DOHH2 (cell line): ENCODE measurements at regions not wholly inside any gene's neighbourhood (a gene's known extent, or its start where the extent isn't known, plus 50 kb on each side); places are given as distances from the start of the nearest gene placed in this dataset.

Source experiments
- H3F3A ChIP-seq: fragments of 200-600 bp; sonication (generic), shearing (Covaris generic); 2 replicates; pipeline ENCODE4 v1.6.0; 2016; ENCODE audit warnings: antibody characterized with exemption, mild to moderate bottlenecking; ENCODE audit not compliant: control insufficient read depth, insufficient read depth
- H3K27ac ChIP-seq: fragments of 200-600 bp; sonication (generic); 2 replicates; pipeline ENCODE4 v1.5.1; 2014; ENCODE audit warnings: low read depth, mild to moderate bottlenecking, low read length, moderate library complexity
- H3K27me3 ChIP-seq: fragments of 200-600 bp; sonication (generic); 2 replicates; pipeline ENCODE4 v1.6.1; 2014; ENCODE audit warnings: mild to moderate bottlenecking, low read length, mixed read lengths; ENCODE audit not compliant: control insufficient read depth
- H3K36me3 ChIP-seq: fragments of 200-600 bp; sonication (generic); 2 replicates; pipeline ENCODE4 v1.6.1; 2014; ENCODE audit warnings: mild to moderate bottlenecking, low read length, moderate library complexity, mixed read lengths; ENCODE audit not compliant: control insufficient read depth
- H3K4me1 ChIP-seq: fragments of 200-600 bp; sonication (generic); 2 replicates; pipeline ENCODE4 v1.6.1; 2014; ENCODE audit warnings: mild to moderate bottlenecking, low read length, mixed read lengths; ENCODE audit not compliant: control insufficient read depth
- H3K4me2 ChIP-seq: fragments of 200-600 bp; sonication (generic); 2 replicates; pipeline ENCODE4 v1.6.0; 2014; ENCODE audit warnings: mild to moderate bottlenecking, low read length, moderate library complexity
- H3K4me3 ChIP-seq: fragments of 200-600 bp; sonication (generic); 2 replicates; pipeline ENCODE4 v1.5.1; 2014; ENCODE audit warnings: mild to moderate bottlenecking, low read length, mixed read lengths
- H3K79me2 ChIP-seq: fragments of 200-600 bp; sonication (generic); 2 replicates; pipeline ENCODE4 v1.6.1; 2014; ENCODE audit warnings: mild to moderate bottlenecking, low read length, mixed read lengths; ENCODE audit not compliant: control insufficient read depth
- H3K9me2 ChIP-seq: fragments of 200-600 bp; sonication (generic); replicated peaks from 2 replicates; pipeline ENCODE4 v1.6.1; 2014; ENCODE audit warnings: mild to moderate bottlenecking, low read length, mixed read lengths; ENCODE audit not compliant: control insufficient read depth
- H3K9me3 ChIP-seq: fragments of 200-600 bp; sonication (generic); 2 replicates; pipeline ENCODE4 v1.6.1; 2014; ENCODE audit warnings: antibody characterized with exemption, low read length, mixed read lengths; ENCODE audit not compliant: control insufficient read depth, insufficient read depth
- H4K20me1 ChIP-seq: fragments of 200-600 bp; sonication (generic); 2 replicates; pipeline ENCODE4 v1.6.0; 2014; ENCODE audit warnings: low read depth, mild to moderate bottlenecking, antibody characterized with exemption, low read length, moderate library complexity; ENCODE audit not compliant: control insufficient read depth, insufficient read depth
- EZH2phosphoT487 ChIP-seq: fragments of 200-600 bp; sonication (generic); IDR thresholded peaks from 2 replicates; pipeline ENCODE4 v1.6.1; 2017; ENCODE audit warnings: borderline replicate concordance, mild to moderate bottlenecking, antibody characterized with exemption, low read length, moderate library complexity, mixed read lengths
- TF ChIP-seq, protein P1 (sequence below): fragments of 200-600 bp; sonication (generic); IDR thresholded peaks from one replicate; pipeline ENCODE4 v1.5.1; 2014; ENCODE audit warnings: antibody characterized with exemption, mild to moderate bottlenecking, low read depth, low read length; ENCODE audit not compliant: poor library complexity, severe bottlenecking

- Histone ChIP-seq H3K9me2 (no peaks in the 10 kb centered on the region), H3K4me3 (no peak overlapping the region), H3K9me3 (no peaks in the 10 kb centered on the region), H3K27me3 (no peaks in the 10 kb centered on the region), H3K4me2 (no peak overlapping the region), H3K36me3 (no peaks in the 10 kb centered on the region), H3K4me1 (no peaks in the 10 kb centered on the region), H3K27ac (no peak overlapping the region), H4K20me1 (no peaks in the 10 kb centered on the region), H3F3A (no peaks in the 10 kb centered on the region), H3K79me2 (no peaks in the 10 kb centered on the region)
- TF ChIP-seq, protein P1, sequence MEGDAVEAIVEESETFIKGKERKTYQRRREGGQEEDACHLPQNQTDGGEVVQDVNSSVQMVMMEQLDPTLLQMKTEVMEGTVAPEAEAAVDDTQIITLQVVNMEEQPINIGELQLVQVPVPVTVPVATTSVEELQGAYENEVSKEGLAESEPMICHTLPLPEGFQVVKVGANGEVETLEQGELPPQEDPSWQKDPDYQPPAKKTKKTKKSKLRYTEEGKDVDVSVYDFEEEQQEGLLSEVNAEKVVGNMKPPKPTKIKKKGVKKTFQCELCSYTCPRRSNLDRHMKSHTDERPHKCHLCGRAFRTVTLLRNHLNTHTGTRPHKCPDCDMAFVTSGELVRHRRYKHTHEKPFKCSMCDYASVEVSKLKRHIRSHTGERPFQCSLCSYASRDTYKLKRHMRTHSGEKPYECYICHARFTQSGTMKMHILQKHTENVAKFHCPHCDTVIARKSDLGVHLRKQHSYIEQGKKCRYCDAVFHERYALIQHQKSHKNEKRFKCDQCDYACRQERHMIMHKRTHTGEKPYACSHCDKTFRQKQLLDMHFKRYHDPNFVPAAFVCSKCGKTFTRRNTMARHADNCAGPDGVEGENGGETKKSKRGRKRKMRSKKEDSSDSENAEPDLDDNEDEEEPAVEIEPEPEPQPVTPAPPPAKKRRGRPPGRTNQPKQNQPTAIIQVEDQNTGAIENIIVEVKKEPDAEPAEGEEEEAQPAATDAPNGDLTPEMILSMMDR: no peak
- TF ChIP-seq EZH2phosphoT487: no peak
Observed at GRCh38 chr5:51225789-51226742, 157.2 kb upstream of the ISL1 start.

DNA sequence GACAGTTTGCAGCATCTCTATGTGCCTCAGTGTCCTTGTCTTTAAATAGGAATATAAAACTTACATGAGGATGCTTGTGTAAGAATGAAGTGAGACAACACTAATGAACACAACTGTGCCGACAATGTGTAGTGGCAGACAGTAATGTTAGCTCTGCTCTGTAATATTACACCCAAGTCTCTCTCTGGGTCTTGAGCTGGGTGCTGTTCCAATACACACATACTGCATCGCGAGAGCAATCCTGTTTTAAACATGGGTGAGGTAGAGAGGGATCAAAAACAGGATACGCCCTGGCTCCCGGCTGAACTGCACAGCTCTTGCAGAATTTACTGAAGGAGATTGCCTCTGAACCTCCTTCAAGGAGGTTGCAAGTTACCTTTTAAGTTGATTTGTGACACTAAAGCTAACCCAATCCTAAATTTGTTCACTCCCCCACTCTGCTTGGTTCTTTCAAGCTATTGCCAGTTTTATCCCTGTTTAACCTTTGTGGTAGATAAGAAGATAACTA lies 155.2 kb upstream of the ISL1 start:
- no peak overlapping the region for H3K27ac ChIP-seq
- H3K79me2 ChIP-seq: no peaks in the 10 kb centered on the region
- no peaks in the 10 kb centered on the region for H3K9me3 ChIP-seq
- no peaks in the 10 kb centered on the region for H3F3A ChIP-seq
- no peak overlapping the region for H3K4me3 ChIP-seq
- H3K27me3 ChIP-seq: no peaks in the 10 kb centered on the region
- no peak overlapping the region for H3K4me2 ChIP-seq
- no peaks in the 10 kb centered on the region for H3K9me2 ChIP-seq
- no peak for TF ChIP-seq EZH2phosphoT487
- TF ChIP-seq, protein P1: no peak
- H4K20me1 ChIP-seq: no peaks in the 10 kb centered on the region
- no peaks in the 10 kb centered on the region for H3K4me1 ChIP-seq
- no peaks in the 10 kb centered on the region for H3K36me3 ChIP-seq

- TF ChIP-seq, protein P1: no peak
- no peak for TF ChIP-seq EZH2phosphoT487
- no peaks in the 10 kb centered on the region for H3K9me3 ChIP-seq
- H4K20me1 ChIP-seq: no peaks in the 10 kb centered on the region
- H3K27me3 ChIP-seq: no peaks in the 10 kb centered on the region
- no peaks in the 10 kb centered on the region for H3K4me1 ChIP-seq
- H3K27ac ChIP-seq: no peak overlapping the region
- H3K79me2 ChIP-seq: no peaks in the 10 kb centered on the region
- no peak overlapping the region for H3K4me2 ChIP-seq
- H3K9me2 ChIP-seq: no peaks in the 10 kb centered on the region
- H3K4me3 ChIP-seq: no peak overlapping the region
- H3K36me3 ChIP-seq: no peaks in the 10 kb centered on the region
- no peaks in the 10 kb centered on the region for H3F3A ChIP-seq
Observed at GRCh38 chr5:51230336-51230735, 152.9 kb upstream of the ISL1 start.
